HG02970 (cell line): ENCODE measurements at regions not wholly inside any gene's neighbourhood (a gene's known extent, or its start where the extent isn't known, plus 50 kb on each side); places are given as distances from the start of the nearest gene placed in this dataset.
"Not testable (repeated sequence)": the region's sequence is repeated elsewhere in the genome, so short reads cannot be mapped to it uniquely, and the experiment has no call there.

Source experiments
- ATAC-seq: cut with Tn5 transposase; IDR thresholded peaks from one replicate; pipeline ENCODE4 v1.9.1; 2021; ENCODE audit warnings: mild to moderate bottlenecking, moderate library complexity, moderate number of reproducible peaks; ENCODE audit not compliant: unreplicated experiment, low FRiP score

DNA sequence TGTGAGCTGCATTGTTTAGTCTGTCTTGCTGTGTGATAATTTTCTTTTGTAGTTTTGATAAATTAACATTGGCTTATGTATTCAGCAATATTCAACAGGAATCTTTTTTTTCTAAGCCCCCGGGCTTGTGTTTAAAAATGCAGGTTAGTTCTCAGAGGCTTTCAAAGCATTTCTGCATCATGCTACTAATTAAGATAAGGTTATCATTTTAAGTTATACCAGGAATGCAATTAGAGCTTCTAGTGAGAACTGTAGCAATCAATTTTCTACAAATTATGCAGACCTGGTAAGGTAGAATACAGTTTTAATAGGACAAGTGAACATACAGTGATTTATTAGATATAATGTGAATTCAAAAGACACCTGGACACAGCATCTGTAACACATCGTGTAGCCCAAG lies 179.2 kb downstream of the PRL start:
- no peak for ATAC-seq

DNA sequence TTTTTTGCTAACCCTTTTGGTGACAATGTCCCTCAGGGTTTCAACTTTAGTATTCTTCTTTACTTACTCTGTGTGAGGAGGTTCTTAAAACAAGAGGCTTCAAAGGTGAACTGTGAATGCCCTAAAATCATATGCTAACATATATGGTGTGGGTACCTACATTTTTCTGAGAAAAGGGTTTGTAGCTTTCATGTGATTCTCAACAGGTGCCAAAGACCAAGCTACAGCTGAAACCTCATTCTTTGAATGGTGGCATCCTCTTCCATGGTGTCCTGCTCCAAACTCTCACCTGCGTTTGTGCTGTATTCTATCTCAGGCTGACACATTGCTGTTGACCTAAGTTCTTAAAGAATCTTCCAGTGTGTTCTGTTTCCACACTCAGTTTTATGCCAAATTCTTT lies 177.3 kb downstream of the PRL start:
- ATAC-seq: no peak

DNA sequence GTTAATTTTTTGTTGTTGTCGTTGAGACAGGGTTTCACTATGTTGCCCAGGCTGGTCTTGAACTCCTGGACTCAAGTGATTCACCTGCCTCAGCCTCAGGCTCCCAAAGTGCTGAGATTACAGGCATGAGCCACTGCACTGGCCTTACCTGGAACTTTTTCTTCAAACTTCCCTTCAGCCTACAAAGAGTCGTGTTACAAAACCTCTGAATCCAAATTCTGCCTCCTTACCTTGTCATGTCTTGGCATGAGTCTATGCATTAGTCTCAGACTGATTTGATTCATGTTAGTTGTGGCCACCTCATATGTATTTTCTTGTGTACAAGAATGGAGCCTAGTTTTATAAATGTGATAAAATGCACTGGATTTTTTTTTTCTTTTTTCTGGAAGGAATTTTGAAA lies 172.1 kb downstream of the PRL start:
- no peak for ATAC-seq

DNA sequence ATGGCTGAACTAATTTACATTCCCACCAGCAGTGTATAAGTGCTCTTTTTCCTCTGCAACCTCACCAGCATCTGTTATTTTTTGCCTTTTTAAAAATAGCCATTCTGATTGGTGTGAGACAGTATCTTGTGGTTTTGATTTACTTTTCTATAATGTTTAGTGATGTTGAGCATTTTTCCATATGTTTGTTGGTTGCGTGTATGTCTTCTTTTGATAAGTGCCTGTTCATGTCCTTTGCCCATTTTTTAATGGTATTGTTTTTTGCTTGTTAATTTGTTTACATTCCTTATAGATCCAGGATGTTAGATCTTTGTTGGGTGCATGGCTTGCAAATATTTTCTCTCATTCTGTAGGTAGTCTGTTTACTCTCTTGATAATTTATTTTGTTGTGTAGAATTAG lies 169.9 kb downstream of the PRL start:
- no peak for ATAC-seq

DNA sequence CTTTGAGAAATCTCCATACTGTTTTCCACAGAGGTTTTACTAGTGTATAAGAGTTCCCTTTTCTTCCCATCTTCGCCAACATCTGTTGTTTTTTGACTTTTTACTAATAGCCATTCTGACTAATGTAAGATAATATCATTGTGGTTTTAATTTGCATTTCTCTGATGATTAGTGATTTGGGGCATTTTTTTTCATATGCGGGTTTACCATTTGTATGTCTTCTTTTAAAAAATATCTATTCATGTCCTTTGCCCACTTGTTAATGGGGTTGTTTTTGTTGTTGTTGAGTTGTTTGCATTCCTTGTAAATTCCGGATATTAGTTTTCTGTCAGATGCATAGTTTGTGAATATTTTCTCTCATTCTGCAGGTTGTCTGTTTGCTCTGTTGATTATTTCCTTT lies 167.1 kb downstream of the PRL start:
- ATAC-seq: no peak

DNA sequence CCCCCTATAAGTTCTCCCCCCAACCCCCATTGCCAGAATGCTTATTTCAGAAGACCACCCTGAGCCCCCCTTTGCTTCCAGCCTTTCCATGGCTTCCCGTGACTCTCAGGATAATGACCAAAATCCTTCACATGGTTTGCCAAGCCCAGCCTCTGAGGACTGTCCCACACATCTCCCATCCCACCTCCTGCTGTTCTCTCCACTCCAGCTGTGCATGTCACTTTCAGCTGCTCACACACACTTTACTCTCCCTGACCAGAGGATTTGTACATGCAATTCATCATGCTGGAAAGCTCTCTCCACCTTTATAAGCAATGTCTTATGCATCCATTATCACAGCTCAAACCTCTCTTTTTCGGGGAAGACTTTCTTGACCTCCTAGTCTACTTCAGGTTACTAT lies 164.2 kb downstream of the PRL start:
- no peak for ATAC-seq

DNA sequence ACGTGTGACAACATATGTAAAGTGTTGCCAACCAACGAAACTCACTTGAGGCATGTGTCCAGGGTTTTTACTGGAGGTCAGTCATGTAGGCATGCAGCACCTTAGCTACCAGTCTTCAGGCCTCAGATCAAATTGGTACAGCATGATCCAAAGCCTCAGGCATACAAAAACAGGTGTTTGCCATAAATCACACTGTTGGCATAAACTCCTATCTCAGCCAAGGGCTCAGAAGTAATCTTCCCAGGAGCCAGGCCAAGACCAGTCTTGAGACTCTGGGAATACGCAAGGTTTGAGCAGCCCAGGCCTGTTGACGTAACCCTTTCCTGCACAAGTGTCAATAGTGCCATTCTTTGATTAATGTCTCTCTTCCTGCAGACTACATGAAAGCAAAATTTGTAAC lies 163.5 kb downstream of the PRL start:
- no peak for ATAC-seq

DNA sequence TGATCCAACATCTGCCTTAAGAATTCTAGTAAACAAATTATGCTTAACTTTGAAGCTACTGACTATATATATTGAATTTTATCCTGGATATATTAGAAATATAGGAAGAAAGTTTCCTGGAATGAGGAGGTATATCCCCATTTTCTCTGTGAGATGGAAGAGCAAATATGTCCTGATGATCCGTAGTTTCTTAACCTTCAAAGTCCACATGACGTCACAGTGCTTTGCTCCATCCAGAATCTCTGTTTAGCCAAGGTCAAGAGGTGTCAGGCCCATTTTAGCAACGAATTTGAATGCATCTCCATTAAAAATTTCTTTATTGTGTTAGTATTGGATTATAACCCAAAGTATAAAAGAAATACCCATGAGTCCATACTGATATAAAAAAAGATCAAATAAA lies 162.5 kb downstream of the PRL start:
- no peak for ATAC-seq

DNA sequence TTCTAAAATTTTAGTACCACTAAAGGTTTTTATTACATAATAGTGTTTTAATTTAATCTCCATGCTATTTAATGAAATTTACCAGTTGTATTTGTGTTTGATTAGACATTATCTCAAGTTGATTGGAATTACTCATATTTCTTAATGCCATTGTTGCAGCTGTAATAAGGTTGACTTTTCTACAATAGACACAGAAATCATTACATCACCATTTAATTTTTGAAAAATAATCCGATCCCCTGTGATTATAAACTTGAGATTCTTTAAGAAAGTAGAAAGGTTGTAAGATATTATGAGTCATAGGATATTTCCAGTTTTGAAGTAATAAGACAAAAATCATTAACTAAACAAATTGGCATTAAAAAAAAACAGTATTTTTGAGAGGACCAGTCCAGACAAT lies 161.4 kb downstream of the PRL start:
- no peak for ATAC-seq

DNA sequence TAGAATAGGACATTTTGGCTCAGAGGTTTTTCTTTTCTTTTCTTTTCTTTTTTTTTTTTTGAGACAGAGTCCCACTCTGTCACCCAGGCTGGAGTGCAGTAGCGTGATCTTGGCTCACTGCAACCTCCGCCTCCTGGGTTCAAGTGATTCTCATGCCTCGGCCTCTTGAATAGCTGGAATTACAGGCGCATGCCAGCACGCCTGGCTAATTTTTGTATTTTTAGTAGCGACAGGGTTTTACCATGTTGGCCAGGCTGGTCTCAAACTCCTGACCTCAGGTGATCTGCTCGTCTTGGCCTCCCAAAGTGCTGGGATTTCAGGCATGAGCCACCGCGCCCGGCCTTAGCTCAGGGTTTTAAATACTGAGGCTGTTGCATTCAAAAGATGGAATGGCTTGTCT lies 156.1 kb downstream of the PRL start:
- not testable (repeated sequence) for ATAC-seq

DNA sequence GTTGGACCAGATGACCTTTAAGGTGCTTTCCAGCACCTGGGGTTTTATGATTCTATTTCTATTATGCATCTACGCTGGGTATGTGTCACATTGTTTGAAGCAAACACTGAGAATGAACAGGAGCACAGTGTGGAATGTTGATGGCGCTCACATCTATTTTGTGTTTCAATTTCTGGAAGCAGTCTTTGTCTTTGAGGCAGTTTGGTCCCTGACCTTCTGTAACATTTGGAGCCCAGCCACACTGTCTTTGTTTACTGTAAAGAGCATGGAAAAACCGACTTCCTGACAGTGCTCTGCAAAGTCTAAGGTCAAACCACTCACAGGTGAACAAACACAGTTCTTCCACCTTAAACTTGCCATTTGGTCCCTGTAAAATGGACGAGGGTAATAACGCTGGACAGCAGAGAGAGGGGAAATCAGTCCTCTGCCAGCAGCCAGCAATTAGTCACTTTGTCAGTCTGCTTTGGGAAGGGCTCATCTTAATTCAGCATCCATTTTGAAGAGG lies 155.5 kb downstream of the PRL start:
- ATAC-seq: no peak

DNA sequence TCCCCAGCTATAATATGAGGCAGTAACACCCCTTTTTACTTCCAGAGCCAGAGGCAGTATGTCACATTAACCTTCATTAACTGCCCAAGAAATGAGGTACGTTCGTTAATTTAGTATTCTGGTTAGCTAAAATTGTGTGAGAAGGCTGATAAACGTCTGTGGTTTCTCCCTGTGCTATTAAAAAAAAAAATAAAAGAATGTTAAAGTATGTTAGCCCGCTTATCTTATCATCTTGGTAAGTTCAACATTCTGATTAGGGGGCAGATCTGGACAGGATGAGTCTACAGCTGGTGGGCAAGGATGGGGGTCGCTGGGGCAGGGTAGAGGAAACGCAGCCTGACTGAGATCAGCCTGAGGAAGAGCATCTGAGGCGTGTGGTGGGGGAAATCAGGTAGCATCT lies 154.0 kb downstream of the PRL start:
- ATAC-seq: no peak

DNA sequence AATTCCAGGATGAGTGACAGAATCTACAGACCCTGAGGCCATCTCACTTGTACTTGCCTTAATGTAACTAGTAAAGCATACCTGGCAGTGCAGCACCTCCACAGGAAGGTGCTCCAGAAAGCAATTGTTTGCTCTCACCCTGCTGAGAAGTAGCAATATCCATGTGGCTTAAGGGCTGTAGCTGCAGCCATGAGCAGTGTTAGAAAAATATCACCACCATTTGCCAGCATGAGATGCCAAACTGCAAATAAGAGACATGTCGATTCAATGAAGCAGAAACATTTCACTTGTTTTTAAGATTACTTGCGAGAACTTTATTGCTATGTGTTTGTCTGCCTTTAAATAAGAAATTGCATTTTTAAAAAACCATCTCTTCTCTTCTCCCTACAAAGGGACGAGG lies 151.5 kb downstream of the PRL start:
- ATAC-seq: no peak

DNA sequence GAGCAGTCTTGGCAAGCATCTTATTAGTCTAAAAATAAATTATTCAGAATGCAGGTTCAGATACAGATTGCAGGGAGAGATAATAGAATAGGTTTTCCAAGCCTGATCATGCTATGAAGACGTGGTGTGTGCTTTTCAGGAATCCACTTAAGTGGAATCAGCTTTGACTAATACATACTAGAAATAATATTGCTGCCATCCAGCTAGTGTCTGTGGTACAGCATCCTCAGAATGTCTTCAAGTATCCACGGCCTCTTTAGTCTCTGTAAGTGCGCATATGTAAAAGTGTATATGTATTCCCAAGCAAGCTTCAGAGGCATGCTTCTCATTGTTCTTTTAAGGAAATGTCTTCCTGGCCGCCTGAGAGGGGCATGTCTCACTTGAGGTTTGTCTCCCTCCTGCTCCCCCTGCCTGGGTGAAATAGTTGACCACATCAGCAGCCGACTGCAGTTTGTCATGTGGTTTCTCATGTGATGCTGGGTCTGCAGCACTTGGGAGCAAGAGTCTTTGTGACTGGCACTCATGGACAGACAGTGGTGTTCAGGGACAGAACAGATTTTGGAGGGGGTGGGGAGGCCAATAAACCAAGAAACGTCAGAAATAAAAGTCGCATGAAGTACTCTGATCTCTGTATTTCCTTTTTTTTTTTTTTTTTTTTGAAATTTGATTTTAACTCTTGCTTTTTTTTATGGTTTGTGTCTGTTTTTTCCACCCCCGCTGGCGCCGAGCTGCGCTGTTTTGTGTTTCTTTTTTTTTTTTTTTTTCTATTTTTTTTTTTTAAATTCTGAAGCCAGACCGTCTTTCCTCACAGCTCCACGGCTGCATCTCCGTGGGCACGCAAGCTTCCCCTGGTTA lies 150.8 kb downstream of the PRL start:
- ATAC-seq: no peak

DNA sequence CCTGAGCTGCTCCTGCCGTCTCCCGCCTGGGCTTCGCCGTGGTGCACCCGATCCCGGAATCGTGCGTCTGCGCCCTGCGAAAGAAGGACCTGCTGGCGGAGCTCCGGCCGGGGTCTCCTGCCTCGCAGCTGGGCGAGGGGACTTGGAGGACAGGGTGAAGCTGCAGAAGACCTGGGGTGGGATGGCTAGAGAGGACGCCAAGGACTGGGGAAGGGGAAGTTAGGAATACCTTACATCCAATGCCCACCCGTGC lies 150.2 kb downstream of the PRL start:
- ATAC-seq: no peak

DNA sequence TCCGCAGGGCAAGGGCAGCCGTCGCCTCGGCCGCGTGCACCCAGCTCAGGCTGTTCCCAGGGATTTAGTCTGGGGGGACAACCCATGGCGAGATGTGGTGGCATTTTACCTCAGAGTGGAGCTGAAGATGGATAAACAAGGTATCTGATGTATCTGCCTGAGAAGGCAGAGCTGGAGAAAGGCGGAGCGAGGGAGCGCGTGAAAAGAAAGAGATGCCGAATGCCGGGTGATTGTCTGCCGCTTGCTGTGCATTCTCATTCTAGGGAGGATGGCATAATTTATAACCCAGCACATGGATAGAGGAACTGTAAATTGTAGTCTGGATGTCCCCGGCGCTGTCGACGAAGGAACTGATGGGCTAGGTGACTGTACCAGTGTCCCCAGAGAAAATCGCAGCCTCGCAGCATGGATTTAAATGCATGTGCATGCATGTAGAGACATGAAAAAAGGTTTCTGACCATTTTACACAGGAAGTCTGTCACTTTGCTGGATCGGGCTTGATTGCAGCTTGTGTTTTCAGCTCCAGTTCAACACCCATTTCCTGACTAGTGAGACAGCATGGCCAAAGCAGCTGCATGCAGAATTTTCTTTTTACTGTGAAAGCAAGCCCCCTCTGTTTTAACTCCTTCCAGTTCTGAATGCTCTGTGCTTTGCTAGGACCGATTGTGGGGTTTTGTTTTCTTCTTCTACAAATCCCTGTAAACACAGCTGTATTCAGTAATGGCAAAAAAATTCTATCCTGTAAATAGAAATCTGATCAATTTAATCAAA lies 149.7 kb downstream of the PRL start:
- no peak for ATAC-seq

DNA sequence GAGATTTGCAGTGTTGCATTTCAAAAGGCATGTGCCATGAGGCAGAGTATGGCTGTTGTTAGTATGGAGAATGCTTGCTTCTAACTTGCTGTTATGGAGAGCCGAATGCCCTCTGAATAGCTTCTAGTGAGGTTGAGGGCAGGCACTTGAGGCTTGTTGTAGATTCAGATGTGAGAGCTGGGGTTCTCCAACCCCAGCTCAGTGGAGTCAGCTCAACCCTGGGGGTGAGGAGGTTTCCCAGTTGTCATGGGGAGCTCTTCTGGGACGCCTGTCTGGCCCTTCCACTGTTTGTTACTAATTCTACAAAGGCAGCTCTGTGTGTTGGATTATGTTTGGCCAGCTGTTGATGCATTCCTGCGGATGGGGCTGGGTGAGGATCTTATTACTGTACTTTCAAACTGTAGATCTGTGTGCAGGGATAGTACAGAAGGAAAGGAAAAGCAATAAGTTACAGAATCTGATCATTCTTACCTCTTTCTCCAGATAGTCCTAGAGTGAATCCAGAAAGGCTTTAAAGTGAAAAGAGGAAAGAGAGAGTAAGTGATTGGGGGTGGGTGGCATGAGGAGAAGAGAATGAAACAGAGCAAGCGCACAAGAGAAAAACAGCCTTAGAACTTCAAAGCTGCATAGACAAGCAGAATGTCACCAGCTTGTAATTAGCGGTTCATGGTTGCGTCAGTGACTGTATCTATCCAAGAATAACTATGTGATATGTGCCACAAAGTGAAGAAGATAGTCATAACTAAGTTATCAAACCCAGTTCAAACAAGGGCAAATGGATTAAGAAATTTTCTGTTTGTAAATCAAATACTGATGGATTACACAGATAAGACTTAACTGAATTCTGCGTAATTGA lies 148.7 kb downstream of the PRL start:
- ATAC-seq: no peak

DNA sequence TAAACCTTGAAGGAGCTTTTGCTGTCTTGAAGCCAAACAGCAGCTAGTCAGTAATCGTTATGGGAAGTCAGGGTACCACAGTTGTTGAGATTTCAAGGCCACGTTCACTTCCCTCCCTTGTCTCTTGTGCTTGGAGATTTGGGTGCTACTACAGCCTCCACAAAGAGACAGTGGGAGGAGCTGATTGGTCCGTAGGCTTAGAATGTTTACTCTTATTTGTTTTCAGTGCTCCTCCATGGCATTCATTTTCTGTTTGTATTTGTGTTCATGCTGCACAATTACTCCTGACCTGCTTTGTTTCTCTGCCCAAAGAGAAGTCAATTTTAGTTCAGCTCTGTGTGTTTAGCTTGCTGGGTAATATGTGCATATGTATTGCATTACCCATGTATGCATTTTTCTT lies 147.7 kb downstream of the PRL start:
- ATAC-seq: no peak

DNA sequence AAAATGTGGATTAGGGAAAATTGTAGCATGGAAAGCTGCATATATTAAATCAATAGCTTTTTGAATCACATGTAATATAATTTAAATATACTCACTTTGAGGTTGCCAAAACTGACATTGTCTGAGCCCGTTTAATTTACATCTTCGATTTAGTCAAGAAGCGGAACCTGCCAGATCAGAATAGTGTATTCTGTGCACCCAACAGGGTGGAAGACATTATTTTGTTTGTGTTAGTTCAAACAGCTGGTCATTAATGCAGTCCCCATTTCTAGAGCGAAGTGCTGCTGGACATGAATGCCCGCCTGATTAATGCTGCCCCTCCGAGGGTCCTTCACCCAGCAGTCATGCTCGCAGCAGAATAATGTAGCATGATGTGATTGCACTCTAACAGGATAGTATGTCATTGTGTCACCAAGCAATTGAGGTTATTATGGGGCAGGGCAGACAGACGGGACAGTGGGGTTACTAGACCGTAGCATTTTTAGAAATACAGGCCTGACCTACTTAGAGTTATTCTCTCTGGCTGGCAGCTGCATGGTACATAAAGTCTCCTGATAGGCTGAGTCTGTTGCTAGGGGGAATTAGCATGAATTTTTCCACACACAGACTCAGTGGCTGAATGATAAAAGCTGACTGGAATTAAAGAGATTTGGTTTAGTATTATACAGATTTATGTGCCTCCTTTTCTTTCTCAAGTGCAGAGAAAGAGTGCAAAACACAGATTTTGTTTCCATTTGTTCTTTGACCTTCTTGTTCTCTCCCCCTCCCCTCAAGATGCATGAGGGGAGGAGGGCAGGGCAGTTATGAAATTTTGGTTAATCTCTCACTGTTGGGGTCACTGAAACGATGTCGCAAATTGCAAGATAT lies 147.1 kb downstream of the PRL start:
- no peak for ATAC-seq

DNA sequence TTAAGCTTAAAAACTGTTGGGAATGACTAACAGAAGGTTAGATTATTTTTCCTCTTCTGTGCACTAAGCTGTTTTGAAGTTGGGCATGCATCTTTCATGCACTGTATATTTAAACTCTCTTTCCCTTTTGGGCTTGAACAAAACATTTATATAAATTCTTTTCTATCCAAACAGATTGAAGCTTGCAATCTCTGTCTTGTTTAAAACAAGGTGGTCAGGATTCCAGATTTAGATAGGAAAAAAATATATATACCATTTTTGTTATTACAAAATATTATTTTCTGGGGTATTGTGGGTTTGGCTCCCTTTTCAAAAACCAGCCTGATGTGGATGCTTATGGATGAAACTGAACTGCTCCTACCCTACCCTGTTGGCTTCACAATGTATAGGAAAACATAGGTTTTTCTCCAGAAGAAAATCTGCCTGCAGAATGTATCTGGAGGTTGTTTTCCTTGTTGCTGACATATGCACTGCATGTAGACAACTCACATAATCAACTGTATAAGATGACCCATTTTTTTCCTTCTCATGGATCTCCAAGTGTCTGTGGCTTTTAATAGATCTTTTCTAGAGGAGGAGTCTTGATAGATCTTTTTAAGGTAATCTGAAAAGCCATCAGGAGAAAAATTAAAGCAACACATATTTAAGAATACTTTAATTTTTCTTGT lies 146.3 kb downstream of the PRL start:
- ATAC-seq: no peak
